Sigmoid colon (tissue), 6 donors: ENCODE measurements at regions not wholly inside any gene's neighbourhood (a gene's known extent, or its start where the extent isn't known, plus 50 kb on each side); places are given as distances from the start of the nearest gene placed in this dataset.

Experiments used
- DNase-seq: peaks from one replicate; pipeline ENCODE4 v3.0.0-alpha.2; 2019
- H3K27ac ChIP-seq, 4 donors: fragments of 200-600 bp; sonication (generic); one replicate each; pipeline ENCODE4 v1.5.1; 2016 to 2019; ENCODE audit warnings: mild to moderate bottlenecking in 1 of 4
- H3K27me3 ChIP-seq, 3 donors: fragments of 200-600 bp; sonication (generic); one replicate each; pipeline ENCODE4 v1.5.1; 2019; ENCODE audit warnings: mild to moderate bottlenecking in 1 of 3
- H3K36me3 ChIP-seq, 4 donors: fragments of 200-600 bp; sonication (generic); one replicate each; pipeline ENCODE4 v1.5.1; 2016 to 2019
- H3K4me1 ChIP-seq, 4 donors: fragments of 200-600 bp; sonication (generic); one replicate each; pipeline ENCODE4 v1.5.1; 2017 to 2019
- H3K4me3 ChIP-seq, 4 donors: fragments of 200-600 bp; sonication (generic); one replicate each; pipeline ENCODE4 v1.5.1; 2017 to 2019; ENCODE audit warnings: mild to moderate bottlenecking in 2 of 4, moderate library complexity in 1 of 4
- H3K9me3 ChIP-seq, 4 donors: fragments of 200-600 bp in 3 of 4; sonication (generic) in 3 of 4; one replicate each; pipeline versions ENCODE4 v1.5.1 to v1.6.1; 2013 to 2019
- EP300 ChIP-seq, 4 donors: sonication (generic); formaldehyde crosslinking; IDR thresholded peaks; one replicate each; pipeline ENCODE4 v1.6.1; 2017; ENCODE audit warnings: antibody characterized with exemption in 4 of 4
- POLR2A ChIP-seq, 2 donors: fragments of 450-650 bp; IDR thresholded peaks; one replicate each; pipeline ENCODE4 v1.6.1; 2016; ENCODE audit warnings: antibody characterized with exemption in 2 of 2, mild to moderate bottlenecking in 2 of 2, moderate library complexity in 2 of 2
- POLR2AphosphoS5 ChIP-seq, 4 donors: sonication (generic); formaldehyde crosslinking; IDR thresholded peaks; one replicate each; pipeline ENCODE4 v1.6.1; 2017; ENCODE audit warnings: antibody characterized with exemption in 4 of 4
- WGBS, 2 donors: extraction: QIAGEN DNeasy Blood & Tissue Kit; methylation state at CpG; one replicate each; pipeline ENCODE4 v1.1.7; 2013; 5-methylcytosine and 5-hydroxymethylcytosine counted together
- intact Hi-C: fragments of 100-400 bp; cut with DNase I; formaldehyde crosslinking; loops from one replicate; pipeline ENCODE4 v1.15.1; 2023
- TF ChIP-seq, protein P1 (sequence below), 4 experiments: fragments of 450-650 bp in 3 of 4; fragments of 200-600 bp in 1 of 4; IDR thresholded peaks; one replicate each; pipeline ENCODE4 v1.5.1; 2016 to 2019; ENCODE audit warnings: antibody characterized with exemption in 4 of 4, mild to moderate bottlenecking in 3 of 4, moderate library complexity in 2 of 4
- donor health status: healthy with polysubstance abuse.
- donor health status: healthy.

DNA sequence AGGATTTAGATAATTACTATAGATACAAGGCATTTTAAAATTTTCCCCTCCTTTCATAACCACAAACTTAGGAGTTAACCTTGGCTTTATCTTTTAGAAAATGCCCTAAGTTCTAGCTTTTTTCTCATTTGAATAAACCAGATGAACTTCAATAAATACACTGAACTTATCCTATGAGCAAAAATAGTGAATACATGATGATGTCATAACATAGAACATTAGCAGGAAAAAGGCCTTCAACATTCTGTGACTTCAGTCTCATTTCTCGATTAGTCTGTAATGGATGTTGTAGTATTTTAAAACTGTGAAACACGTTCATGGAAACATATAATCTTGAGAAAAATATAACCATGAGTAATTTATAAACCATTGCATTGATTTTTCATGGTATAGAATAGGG lies 550.7 kb downstream of the PKHD1 start:
- TF ChIP-seq, protein P1, sequence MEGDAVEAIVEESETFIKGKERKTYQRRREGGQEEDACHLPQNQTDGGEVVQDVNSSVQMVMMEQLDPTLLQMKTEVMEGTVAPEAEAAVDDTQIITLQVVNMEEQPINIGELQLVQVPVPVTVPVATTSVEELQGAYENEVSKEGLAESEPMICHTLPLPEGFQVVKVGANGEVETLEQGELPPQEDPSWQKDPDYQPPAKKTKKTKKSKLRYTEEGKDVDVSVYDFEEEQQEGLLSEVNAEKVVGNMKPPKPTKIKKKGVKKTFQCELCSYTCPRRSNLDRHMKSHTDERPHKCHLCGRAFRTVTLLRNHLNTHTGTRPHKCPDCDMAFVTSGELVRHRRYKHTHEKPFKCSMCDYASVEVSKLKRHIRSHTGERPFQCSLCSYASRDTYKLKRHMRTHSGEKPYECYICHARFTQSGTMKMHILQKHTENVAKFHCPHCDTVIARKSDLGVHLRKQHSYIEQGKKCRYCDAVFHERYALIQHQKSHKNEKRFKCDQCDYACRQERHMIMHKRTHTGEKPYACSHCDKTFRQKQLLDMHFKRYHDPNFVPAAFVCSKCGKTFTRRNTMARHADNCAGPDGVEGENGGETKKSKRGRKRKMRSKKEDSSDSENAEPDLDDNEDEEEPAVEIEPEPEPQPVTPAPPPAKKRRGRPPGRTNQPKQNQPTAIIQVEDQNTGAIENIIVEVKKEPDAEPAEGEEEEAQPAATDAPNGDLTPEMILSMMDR (IDR thresholded peaks at IDR 0.05), result no peak
- TF ChIP-seq EP300 (IDR thresholded peaks at IDR 0.05) (no peak), POLR2A (IDR thresholded peaks at IDR 0.05) (no peak), POLR2AphosphoS5 (IDR thresholded peaks at IDR 0.05) (no peak)
- no peak for DNase-seq
- no peak overlapping the region for H3K4me3 ChIP-seq
- no peaks in the 10 kb centered on the region for H3K4me1 ChIP-seq
- no peak overlapping the region for H3K27ac ChIP-seq
- no peaks in the 10 kb centered on the region for H3K27me3 ChIP-seq
- 76 to 89% methylated on average over 2 of the region's 2 CpGs for WGBS, 2 donors
- intact Hi-C loops, result no loop called here
- H3K9me3 ChIP-seq, result no peaks in the 10 kb centered on the region
- H3K36me3 ChIP-seq, result no peaks in the 10 kb centered on the region

DNA sequence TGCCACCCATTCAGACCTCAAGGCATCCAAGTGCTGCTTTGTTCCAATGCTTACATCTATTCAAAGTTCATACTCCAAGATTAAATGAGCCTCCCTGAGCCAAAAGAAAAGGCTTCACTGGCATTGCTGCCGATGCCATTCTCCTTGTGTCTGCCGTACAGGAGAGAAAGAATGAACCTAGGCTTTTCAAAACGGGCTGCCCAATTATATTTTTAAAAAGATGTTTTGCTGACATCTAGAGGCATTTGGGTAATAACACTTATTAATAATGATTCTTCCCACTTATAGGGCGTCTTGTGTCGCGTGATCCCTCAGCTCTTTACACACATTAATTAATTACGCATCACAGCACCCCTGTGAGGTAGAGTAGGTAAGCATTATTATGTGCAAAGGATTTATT lies 545.6 kb downstream of the PKHD1 start:
- intact Hi-C loops, result no loop called here
- Histone ChIP-seq H3K4me3 (no peak overlapping the region), H3K36me3 (no peaks in the 10 kb centered on the region), H3K27ac (no peak overlapping the region), H3K27me3 (no peaks in the 10 kb centered on the region), H3K4me1 (peaks cover 0 to 9% (median 4%) of the 10 kb centered on the region in 4 donors), H3K9me3 (no peaks in the 10 kb centered on the region)
- WGBS, 2 donors, result 51 to 74% methylated on average over 7 of the region's 7 CpGs
- no peak for DNase-seq
- TF ChIP-seq EP300 (IDR thresholded peaks at IDR 0.05), result no peak
- no peak for TF ChIP-seq POLR2A (IDR thresholded peaks at IDR 0.05)
- no peak for TF ChIP-seq POLR2AphosphoS5 (IDR thresholded peaks at IDR 0.05)
- TF ChIP-seq, protein P1 (IDR thresholded peaks at IDR 0.05), result no peak

DNA sequence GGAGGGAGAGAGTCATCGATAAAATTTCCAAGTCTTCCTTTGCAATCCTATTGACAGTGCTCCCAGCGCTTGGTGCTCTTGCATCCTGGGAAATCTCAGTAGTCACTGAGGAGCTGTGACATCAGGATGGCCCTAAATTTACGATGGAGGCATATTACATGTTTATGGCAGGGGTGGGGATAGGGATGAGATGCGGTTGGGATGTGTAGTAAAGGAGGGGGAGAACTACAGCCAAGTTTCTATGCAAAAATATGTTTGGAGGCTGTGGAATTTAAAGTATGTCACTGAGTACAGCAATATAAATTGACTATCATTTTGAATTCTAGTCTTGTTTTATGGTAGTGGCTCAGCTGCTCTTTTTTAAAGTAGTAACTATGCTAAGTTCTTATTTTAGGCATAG lies 544.9 kb downstream of the PKHD1 start:
- intact Hi-C loops, result no loop called here
- TF ChIP-seq, protein P1 (IDR thresholded peaks at IDR 0.05), result no peak
- TF ChIP-seq POLR2AphosphoS5 (IDR thresholded peaks at IDR 0.05) (no peak), EP300 (IDR thresholded peaks at IDR 0.05) (no peak), POLR2A (IDR thresholded peaks at IDR 0.05) (no peak)
- WGBS, 2 donors, result 39 to 58% methylated on average over 4 of the region's 4 CpGs

DNA sequence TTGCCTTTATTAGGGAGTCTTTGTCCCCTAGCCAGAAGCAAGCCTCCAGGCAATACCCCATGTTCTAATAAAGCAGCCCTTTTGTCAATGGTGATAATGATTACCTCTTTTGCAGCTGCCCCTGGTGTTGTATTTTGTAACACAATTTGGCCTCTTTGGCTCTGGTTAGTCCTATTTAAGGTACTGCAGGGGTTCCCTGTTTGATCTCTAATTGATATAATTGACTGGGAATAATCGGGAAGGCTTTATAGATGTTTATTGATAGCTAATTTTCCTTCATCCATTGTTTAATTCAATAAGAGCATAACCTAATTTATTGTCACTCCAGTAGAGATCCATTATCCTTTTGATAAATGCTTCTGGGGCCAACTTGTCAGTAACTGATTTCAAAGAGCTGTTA lies 537.2 kb downstream of the PKHD1 start:
- intact Hi-C loops, result no loop called here
- no peak overlapping the region for H3K27ac ChIP-seq
- H3K36me3 ChIP-seq, result no peaks in the 10 kb centered on the region
- WGBS, 2 donors, result 55 to 65% methylated on average over 1 of the region's 1 CpG
- H3K4me1 ChIP-seq, result peaks cover 0 to 11% (median 5%) of the 10 kb centered on the region in 4 donors
- no peak overlapping the region for H3K4me3 ChIP-seq
- TF ChIP-seq, protein P1 (IDR thresholded peaks at IDR 0.05), result no peak
- TF ChIP-seq POLR2AphosphoS5 (IDR thresholded peaks at IDR 0.05) (no peak), EP300 (IDR thresholded peaks at IDR 0.05) (no peak), POLR2A (IDR thresholded peaks at IDR 0.05) (no peak)
- no peak for DNase-seq
- no peaks in the 10 kb centered on the region for H3K9me3 ChIP-seq
- no peaks in the 10 kb centered on the region for H3K27me3 ChIP-seq

More for the DNA sequence above, 544.9 kb downstream of the PKHD1 start:
- Histone ChIP-seq H3K4me1 (peaks cover 0 to 9% (median 4%) of the 10 kb centered on the region in 4 donors), H3K9me3 (no peaks in the 10 kb centered on the region), H3K4me3 (no peak overlapping the region), H3K27ac (no peak overlapping the region), H3K27me3 (no peaks in the 10 kb centered on the region), H3K36me3 (no peaks in the 10 kb centered on the region)
- DNase-seq, result no peak

DNA sequence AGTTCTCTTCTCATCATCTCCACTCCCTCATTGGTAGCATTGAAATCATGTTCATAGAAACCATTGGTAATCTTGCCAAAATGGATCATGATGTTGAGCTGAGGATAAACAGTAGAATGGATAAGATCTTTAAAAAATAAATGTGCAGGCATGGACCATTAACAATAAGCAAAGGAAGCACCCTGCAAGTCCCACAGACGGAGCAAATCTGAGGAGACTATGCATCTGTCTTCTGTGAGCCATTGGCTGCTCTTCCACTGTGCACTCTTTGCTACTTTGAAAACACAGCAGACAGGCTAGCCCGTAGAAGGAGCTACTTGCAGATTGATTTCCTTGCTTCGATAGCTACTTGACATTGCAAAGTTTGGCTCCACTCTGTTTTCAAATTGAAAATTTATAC lies 535.0 kb downstream of the PKHD1 start:
- 67 to 69% methylated on average over 3 of the region's 3 CpGs for WGBS, 2 donors

More for the DNA sequence above, 535.0 kb downstream of the PKHD1 start:
- intact Hi-C loops, result no loop called here
- Histone ChIP-seq H3K4me1 (peaks cover 0 to 11% (median 5%) of the 10 kb centered on the region in 4 donors), H3K36me3 (no peaks in the 10 kb centered on the region), H3K4me3 (no peak overlapping the region), H3K9me3 (no peaks in the 10 kb centered on the region), H3K27me3 (no peaks in the 10 kb centered on the region), H3K27ac (no peak overlapping the region)
- DNase-seq, result no peak
- TF ChIP-seq, protein P1 (IDR thresholded peaks at IDR 0.05), result no peak
- TF ChIP-seq POLR2AphosphoS5 (IDR thresholded peaks at IDR 0.05) (no peak), POLR2A (IDR thresholded peaks at IDR 0.05) (no peak), EP300 (IDR thresholded peaks at IDR 0.05) (no peak)
